GM18907 (cell line): ENCODE measurements at regions not wholly inside any gene's neighbourhood (a gene's known extent, or its start where the extent isn't known, plus 50 kb on each side); places are given as distances from the start of the nearest gene placed in this dataset.

ENCODE experiments used
- ATAC-seq: cut with Tn5 transposase; IDR thresholded peaks from one replicate; pipeline ENCODE4 v1.9.1; 2021; ENCODE audit warnings: mild to moderate bottlenecking, moderate library complexity; ENCODE audit not compliant: unreplicated experiment

DNA sequence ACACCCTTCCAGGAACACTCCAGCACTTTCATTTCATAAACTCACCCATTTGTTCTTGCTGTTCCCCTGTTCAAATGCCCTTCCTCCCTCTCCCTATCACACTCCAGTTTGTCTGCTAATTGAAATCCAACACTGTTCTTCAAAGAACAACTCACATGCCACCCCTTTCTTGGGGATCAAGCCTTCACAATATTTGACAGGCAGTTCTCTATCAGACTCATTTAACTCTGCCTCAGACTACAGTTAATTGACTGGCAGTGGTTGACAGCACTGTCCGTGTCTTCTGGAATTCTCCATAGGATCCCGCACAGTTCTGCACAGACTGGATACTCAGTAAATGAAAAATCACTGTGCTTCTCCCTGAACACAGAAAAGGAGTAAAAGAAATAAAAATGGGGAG lies 87.8 kb downstream of the PMP22 start:
- no peak for ATAC-seq

- ATAC-seq = no peak
These were observed 89.8 kb downstream of the PMP22 start for GRCh38 chr17:15175356-15175755.

- peak; percentile 65 for ATAC-seq
These were observed 93.7 kb downstream of the PMP22 start for GRCh38 chr17:15171167-15172047.

DNA sequence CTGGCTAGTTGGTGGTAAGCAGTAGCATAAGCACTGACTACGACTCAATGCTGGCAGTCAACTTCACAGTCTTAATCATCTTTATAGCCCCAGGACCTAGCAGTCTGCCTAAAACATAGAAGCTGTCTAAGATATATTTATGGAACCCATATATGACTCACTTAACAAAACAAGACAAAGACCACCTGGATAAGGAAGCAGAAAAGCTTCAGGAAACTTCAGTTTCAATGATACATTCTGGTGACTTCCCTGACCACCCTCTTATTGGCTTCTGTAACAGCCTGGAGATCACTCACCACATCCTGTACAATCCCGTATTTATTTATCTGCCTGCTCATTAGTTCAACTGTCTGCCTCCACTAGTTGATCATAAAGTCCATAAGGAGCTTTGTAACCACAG lies 95.5 kb downstream of the PMP22 start:
- ATAC-seq = no peak

- no peak for ATAC-seq
These were observed 96.7 kb downstream of the PMP22 start for GRCh38 chr17:15168379-15168778.

DNA sequence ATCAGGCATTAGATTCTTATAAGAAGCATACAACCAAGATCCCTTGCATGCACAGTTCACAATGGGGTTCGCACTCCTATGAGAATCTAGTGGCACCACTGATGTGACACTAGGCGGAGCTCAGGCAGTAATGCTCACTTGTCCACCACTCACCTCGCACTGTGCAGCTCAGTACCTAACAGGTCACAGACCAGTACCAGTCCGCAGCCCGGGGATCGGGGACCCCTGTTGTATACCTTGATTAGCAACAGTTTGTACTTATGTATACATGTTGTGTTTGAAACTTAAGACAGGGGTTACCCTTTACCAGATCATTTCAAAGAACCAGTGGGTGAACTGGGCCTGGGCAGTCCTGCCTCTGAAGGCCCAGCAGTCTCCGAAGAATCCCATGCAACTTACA lies 103.7 kb downstream of the PMP22 start:
- no peak for ATAC-seq

DNA sequence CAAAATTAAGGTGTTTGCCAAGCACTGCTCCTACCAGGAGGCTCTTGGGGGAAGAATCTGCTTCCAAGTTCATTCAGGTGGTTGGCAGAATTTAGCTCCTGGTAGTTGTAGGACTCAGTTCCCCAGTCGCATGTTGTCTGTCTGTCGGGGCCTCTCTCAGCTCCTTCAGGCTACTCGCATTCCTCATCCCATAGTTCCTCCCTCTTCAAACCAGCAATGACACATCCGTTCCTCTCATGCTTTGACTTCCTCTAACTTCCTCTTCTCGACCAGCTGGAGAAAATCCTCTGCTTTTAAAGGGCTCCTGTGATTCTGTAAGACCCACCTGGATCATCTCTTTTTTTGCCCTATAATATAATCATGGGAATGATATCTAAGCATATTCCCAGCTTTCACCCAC lies 108.1 kb downstream of the PMP22 start:
- no peak for ATAC-seq

DNA sequence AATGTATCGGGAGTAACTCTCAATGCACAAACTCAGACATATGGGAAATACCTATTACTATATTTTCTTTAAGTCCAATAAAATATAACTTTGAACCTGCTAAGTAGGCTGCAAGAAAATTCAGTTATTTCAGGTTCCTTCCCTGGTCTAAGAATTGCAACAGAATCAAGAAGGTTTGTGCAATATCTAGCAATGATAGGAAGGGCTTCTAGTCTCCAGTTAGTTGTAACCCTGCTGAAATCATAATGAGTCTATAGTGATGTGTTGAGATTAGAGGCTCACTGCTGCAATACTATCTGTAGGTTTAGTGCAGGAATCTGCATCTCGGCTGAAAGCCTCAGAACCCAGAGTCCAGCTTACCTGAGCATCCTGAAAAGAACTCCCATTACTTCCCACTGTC lies 110.5 kb downstream of the PMP22 start:
- no peak for ATAC-seq

DNA sequence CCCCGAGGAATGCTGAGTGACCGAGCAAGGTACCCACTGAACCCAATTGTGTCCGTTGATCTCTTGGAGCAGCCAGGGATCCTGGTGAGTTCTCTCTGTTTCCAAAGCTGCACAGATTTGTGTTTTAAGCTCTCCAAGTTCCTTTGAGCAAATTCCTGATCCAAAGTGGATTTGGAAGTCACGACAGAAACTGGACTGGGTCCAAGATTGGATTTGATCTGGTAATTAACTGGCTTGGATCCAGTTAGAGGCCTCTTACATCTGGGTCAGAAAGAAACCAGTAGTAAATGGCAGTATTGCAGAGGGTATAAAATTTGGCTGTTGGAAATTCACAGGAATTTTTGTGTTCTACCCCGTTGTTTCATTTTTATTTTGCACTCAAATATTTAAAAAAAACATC lies 119.5 kb downstream of the PMP22 start:
- ATAC-seq = no peak

DNA sequence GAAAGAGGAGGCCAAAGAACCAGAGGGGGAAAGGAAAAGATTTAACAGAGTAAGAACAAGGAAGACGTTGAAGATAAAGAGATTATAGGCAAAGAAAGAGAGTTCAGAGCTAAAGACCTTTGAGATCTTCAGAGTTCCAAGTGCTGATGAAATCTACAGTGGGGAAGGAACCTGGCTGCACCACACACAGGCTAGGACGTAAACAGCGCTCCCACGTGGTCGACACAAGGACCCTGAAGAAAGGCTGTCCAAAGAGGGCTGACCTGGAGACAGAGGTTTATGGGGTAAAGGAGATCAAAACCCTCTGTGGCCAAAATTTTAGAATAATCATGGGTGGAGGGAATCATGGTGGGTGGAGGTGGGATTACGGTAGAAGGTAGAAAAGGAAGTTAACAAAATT lies 121.6 kb downstream of the PMP22 start:
- no peak for ATAC-seq

- no peak for ATAC-seq
These were observed 130.8 kb downstream of the PMP22 start for GRCh38 chr17:15134363-15134762.

DNA sequence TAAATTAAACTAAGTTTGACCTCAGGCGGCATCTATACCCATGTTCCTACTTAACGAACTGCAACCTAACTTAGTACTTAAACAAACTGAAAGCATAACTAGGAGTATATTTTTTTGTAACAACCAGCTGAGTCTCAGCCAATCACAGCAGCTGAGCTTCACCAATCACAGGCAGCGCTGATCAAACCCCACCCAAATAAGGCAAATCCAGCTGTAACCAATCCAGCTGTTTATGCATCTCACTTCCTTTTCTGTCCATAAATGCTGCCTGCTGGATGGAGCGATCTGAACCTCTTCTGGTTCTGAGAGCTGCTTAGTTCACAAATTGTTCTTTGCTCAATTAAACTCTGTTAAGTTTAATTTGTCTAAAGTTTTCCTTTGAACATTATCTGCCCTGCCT lies 131.3 kb downstream of the PMP22 start:
- ATAC-seq = no peak

GRCh38 chr17:15133143-15133542 lies 132.0 kb downstream of the PMP22 start:
- no peak for ATAC-seq

DNA sequence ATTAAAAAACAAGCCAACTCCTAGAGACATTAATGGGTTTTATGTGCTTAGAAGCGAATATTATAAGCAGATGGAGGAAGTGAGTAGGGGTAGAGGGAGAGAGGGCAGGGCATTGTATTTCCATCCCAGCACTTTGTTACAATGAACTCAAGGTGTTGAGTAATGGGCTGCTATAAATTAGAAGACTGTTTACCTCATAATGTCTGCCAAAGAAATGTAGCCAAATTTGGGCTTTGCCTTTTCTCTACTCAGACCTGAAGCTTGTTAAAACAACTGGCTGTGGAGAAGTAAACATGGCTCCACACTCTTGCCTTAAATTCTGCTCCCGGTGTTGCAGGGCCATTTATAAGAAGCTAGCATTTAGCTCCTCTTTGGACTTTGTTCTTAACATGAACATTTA lies 134.7 kb downstream of the PMP22 start:
- ATAC-seq = no peak

DNA sequence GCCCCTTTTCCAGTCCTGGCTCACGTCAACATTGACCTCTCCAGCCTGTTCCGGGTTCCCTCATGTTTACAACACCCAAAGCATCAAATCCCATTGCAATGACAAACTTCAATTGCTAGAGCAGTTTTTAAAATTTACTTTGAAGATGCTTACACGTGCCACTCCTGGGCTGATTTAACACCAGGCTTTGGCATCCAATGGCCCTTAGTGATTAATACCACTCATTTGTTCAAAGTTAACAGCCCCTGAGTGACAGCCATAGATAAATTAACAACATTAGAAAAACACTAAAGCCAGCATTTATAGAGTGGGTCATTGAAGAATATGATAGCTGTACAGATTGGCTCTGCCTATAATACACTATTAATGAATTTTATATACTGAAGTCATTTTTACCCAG lies 135.1 kb downstream of the PMP22 start:
- no peak for ATAC-seq

GRCh38 chr17:15124746-15125145 lies 140.4 kb downstream of the PMP22 start:
- no peak for ATAC-seq

- no peak for ATAC-seq
These were observed 140.9 kb downstream of the PMP22 start for GRCh38 chr17:15124264-15124595.

GRCh38 chr17:15123593-15124263 lies 141.4 kb downstream of the PMP22 start:
- no peak for ATAC-seq

DNA sequence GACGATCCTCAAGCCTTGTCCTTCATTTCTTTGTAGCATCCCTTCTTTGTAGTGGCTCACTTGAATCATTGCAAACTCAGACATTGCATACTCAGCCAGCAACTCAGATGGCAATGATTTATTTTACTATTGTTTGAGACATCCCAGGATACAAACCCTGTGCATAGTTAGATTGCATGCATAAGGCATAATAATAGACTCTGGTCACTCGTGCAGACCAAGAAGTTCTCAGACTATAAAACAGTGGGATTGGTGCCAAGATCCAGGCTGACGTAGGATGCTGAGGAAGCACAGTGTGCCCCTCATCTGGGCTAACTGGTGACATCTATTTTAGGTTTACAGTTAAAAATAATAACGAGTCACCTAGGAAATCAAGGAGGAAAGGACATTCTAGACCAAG lies 142.3 kb downstream of the PMP22 start:
- no peak for ATAC-seq

DNA sequence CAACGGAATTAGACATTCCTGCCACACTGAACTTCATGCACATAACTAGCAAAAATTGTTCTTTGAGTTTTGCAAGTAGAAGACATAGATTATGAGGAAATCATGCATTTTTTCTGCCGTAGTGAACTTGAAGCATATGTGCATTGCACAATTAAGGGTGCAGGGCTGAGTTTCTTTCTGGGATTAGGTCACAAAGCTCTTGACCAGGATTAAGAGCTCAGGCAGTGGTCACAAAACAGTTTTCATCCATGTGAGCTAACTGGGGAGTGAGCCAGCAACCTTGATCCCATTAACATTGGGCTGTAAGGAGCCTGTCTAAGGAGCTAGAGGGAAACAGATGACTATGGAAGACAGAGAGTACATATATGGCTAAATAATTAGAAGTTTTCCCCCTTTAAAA lies 143.7 kb downstream of the PMP22 start:
- no peak for ATAC-seq

DNA sequence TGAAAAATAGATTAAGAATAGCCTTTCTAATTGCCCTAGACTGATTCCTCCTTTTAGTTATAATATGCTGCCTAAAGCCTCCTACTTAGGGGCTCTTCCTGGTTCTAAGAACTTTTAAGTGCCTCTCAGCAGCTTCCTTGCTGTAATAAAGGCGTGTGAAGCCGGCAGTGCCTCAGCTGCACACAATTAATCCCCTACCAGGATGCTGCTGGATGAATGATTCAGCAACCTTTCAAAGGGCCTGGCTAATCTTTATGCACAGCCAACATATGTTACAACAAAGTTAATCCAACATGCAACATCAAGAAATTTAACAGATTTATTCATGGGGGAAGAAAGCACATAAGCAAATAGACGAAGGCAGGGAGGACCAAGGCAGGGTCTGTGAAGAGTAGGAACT lies 145.2 kb downstream of the PMP22 start:
- ATAC-seq = no peak

DNA sequence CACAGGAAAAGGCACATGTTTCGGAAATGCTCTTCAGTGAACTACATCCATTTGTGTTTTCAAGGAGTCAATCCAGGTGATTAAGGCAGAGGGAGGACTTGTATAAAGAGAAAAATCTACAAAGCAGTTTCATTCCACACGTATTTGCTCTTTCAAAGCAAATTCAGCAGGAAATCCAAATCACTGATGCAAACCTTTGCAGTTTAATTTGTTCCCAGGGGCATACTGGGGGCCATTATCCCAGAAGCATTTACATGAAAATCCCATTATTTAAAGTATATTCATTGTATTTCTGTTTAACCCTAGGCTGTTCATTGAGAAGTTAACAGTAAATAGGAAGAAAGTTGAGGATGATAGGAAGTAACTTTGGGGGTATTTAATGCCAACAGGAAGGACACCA lies 147.9 kb downstream of the PMP22 start:
- no peak for ATAC-seq
